Common myeloid progenitor, CD34-positive (primary cell): ENCODE measurements at regions not wholly inside any gene's neighbourhood (a gene's known extent, or its start where the extent isn't known, plus 50 kb on each side); places are given as distances from the start of the nearest gene placed in this dataset.

Source experiments
- CTCF ChIA-PET: fragments of 350-600 bp; sonication (Branson Sonifier 250); formaldehyde crosslinking; loops from one replicate; lab custom pipeline; 2021; ENCODE audit warnings: antibody characterized with exemption; lab: Charles Lee
- POLR2A ChIA-PET: fragments of 350-600 bp; sonication (Branson Sonifier 250); formaldehyde crosslinking; loops from one replicate; lab custom pipeline; 2021; ENCODE audit warnings: antibody characterized with exemption; lab: Charles Lee
- DNase-seq, 3 donors: peaks; one replicate each; pipeline versions ENCODE4 v3.0.0 to v3.0.0-alpha.2; 2013
- H3K27ac ChIP-seq, 2 experiments: 1 replicate in 1 of 2; 2 replicates in 1 of 2; pipeline ENCODE4 v1.7.0; 2013; ENCODE audit warnings: inconsistent platforms in 2 of 2, low read length in 2 of 2, mild to moderate bottlenecking in 2 of 2, low read depth in 1 of 2, moderate library complexity in 1 of 2; ENCODE audit not compliant: severe bottlenecking in 2 of 2, insufficient read depth in 1 of 2, poor library complexity in 1 of 2
- H3K27me3 ChIP-seq, 5 experiments: replicated peaks in 2 of 5; 1 replicate in 3 of 5; 2 replicates in 2 of 5; pipeline versions ENCODE4 v1.6.1 to v1.7.0; 2013; ENCODE audit warnings: low read length in 4 of 5, mild to moderate bottlenecking in 2 of 5, moderate library complexity in 2 of 5, inconsistent platforms in 1 of 5; ENCODE audit not compliant: insufficient read depth in 5 of 5, control insufficient read depth in 4 of 5
- H3K36me3 ChIP-seq, 4 experiments: 1 replicate in 2 of 4; 2 replicates in 2 of 4; pipeline versions ENCODE4 v1.6.1 to v1.7.0; 2013; ENCODE audit warnings: low read length in 3 of 4, control low read depth in 1 of 4, mild to moderate bottlenecking in 1 of 4; ENCODE audit not compliant: control insufficient read depth in 4 of 4, insufficient read depth in 4 of 4
- H3K4me1 ChIP-seq, 4 experiments: 1 replicate in 3 of 4; 2 replicates in 1 of 4; pipeline versions ENCODE4 v1.6.1 to v1.7.1; 2013; ENCODE audit warnings: low read length in 3 of 4, mild to moderate bottlenecking in 3 of 4, control low read depth in 1 of 4, inconsistent platforms in 1 of 4, moderate library complexity in 1 of 4; ENCODE audit not compliant: control insufficient read depth in 4 of 4, insufficient read depth in 4 of 4; ENCODE audit errors: control extremely low read depth in 1 of 4
- H3K4me3 ChIP-seq, 7 experiments: 1 replicate in 4 of 7; 2 replicates in 3 of 7; pipeline versions ENCODE4 v1.5.1 to v1.7.0; 2013; ENCODE audit warnings: mild to moderate bottlenecking in 7 of 7, low read length in 6 of 7, moderate library complexity in 6 of 7, inconsistent platforms in 2 of 7, low read depth in 2 of 7, control low read depth in 1 of 7; ENCODE audit not compliant: insufficient read depth in 4 of 7, control insufficient read depth in 1 of 7; ENCODE audit errors: extremely low read depth in 1 of 7
- H3K9me3 ChIP-seq, 5 experiments: 1 replicate in 4 of 5; 2 replicates in 1 of 5; pipeline versions ENCODE4 v1.6.1 to v1.7.1; 2013; ENCODE audit warnings: low read length in 4 of 5, mild to moderate bottlenecking in 2 of 5, inconsistent platforms in 1 of 5, low read depth in 1 of 5, moderate library complexity in 1 of 5; ENCODE audit not compliant: control insufficient read depth in 4 of 5, insufficient read depth in 2 of 5; ENCODE audit errors: control extremely low read depth in 1 of 5
- WGBS: methylation state at CpG from one replicate; pipeline ENCODE4 v1.1.5; 2013; ENCODE audit not compliant: insufficient coverage; 5-methylcytosine and 5-hydroxymethylcytosine counted together

- peak overlapping the region in 1 of 7 experiments; percentile 34 for H3K4me3 ChIP-seq
- no peaks in the 10 kb centered on the region for H3K9me3 ChIP-seq
- ChIA-PET CTCF (interaction anchor here (0.9 to 1.6 kb wide), 8 partner anchors 18 to 71 kb away, joined by 3 to 7 read pairs (median 4); partner anchors contain the start of gene STK17B), POLR2A (interaction anchor here (0.9 to 1.4 kb wide), 5 partner anchors 14 to 107 kb away, joined by 3 read pairs; partner anchors contain the start of gene STK17B)
- H3K4me1 ChIP-seq: peaks cover 37 to 67% (median 43%) of the 10 kb centered on the region in 4 experiments
- H3K27me3 ChIP-seq: no peaks in the 10 kb centered on the region
- peak; percentile 94 to 99 (median 98) for DNase-seq
- 0% methylated on average over 4 of the region's 7 CpGs for WGBS
- H3K36me3 ChIP-seq: no peaks in the 10 kb centered on the region
- peak overlapping the region; percentile 62 to 79 for H3K27ac ChIP-seq
These were observed 70.8 kb upstream of the STK17B start for GRCh38 chr2:196242131-196242620.

DNA sequence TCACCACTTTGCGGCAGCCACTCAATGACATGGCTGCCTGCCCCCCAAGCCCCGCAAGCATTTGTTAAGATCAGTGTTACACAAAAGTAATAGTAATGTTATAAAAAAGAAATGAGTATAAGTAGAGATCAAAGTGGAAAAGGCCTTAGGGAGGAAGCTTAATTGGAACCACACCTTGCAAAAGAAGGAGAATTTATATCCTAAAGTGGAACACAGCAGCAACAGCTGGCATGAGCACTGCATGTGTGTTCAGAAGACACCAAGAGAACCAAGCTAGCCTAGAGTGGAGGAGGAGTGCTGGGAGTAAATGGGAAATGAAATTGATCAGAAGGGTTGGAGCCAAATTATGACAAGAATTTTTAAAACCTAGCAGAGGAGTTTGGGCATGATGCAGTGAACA, 73.1 kb upstream of the STK17B start:
- H3K4me1 ChIP-seq: peaks cover 41 to 76% (median 46%) of the 10 kb centered on the region in 4 experiments

GRCh38 chr2:196244966-196245365, 73.6 kb upstream of the STK17B start:
- POLR2A ChIA-PET: interaction anchor here (0.7 kb wide), 1 partner anchor 34 kb away, joined by 3 read pairs; no protein-coding TSS in a partner anchor
- no peak overlapping the region for H3K4me3 ChIP-seq
- peaks cover 37 to 76% (median 46%) of the 10 kb centered on the region in 4 experiments for H3K4me1 ChIP-seq
- CTCF ChIA-PET: interaction anchor here (1.3 to 3.7 kb wide), 3 partner anchors 11 to 167 kb away, joined by 3 to 26 read pairs (median 5); no protein-coding TSS in a partner anchor
- DNase-seq: no peak
- no peaks in the 10 kb centered on the region for H3K27me3 ChIP-seq
- H3K9me3 ChIP-seq: no peaks in the 10 kb centered on the region
- H3K36me3 ChIP-seq: no peaks in the 10 kb centered on the region
- no peak overlapping the region for H3K27ac ChIP-seq
- 100% methylated on average over 3 of the region's 4 CpGs for WGBS

More for the DNA sequence above, 73.1 kb upstream of the STK17B start:
- ChIA-PET CTCF (interaction anchor here (1.1 to 3.7 kb wide), 3 partner anchors 8 to 15 kb away, joined by 3 to 26 read pairs (median 3); no protein-coding TSS in a partner anchor), POLR2A (interaction anchor here (0.7 kb wide), 1 partner anchor 35 kb away, joined by 3 read pairs; no protein-coding TSS in a partner anchor)
- 100% methylated on average over 1 of the region's 2 CpGs for WGBS
- Histone ChIP-seq H3K36me3 (no peaks in the 10 kb centered on the region), H3K27ac (no peak overlapping the region), H3K4me3 (no peak overlapping the region), H3K9me3 (no peaks in the 10 kb centered on the region), H3K27me3 (no peaks in the 10 kb centered on the region)
- no peak for DNase-seq

DNA sequence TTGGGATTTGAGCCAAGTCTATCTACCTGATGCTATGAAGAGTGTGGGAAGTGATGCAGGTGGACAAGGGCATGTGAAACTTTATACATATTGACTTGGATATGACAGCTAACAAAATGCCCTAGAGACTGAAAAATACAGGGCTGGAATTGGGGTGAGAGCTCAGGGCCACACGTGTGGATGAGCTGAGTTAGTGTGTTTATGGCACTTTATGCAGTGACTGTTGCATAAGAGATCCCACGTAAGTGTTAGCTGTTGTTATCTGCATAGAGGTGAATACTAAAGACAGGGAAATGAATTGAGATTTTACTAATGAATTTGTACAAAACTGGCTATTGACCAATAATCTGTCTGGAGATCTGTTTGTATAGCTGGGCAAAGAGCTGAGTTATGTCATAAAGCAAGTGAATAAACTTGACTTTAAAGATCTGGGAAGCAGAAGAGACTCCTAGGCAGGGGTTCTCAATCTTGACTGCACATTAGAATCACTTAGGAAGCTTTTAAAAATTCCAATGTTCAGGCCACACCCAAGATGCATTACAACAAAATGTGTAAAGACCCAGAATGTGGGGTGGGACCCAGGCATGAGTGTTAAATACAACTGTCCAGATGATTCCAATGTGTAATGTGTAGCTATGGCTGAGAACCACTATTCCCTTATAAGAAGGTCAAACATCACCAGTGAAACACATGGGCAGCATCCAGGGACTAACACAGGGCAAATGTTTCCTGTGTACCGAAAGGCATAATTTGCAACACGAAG, 74.2 kb upstream of the STK17B start:
- peaks cover 34 to 78% (median 46%) of the 10 kb centered on the region in 4 experiments for H3K4me1 ChIP-seq
- WGBS: 93% methylated on average over 4 of the region's 4 CpGs
- no peak overlapping the region for H3K27ac ChIP-seq
- H3K27me3 ChIP-seq: no peaks in the 10 kb centered on the region
- POLR2A ChIA-PET: no interaction called here
- H3K9me3 ChIP-seq: no peaks in the 10 kb centered on the region
- DNase-seq: no peak
- no peaks in the 10 kb centered on the region for H3K36me3 ChIP-seq
- CTCF ChIA-PET: interaction anchor here (0.6 to 3.7 kb wide), 6 partner anchors 11 to 167 kb away, joined by 3 to 26 read pairs (median 5); no protein-coding TSS in a partner anchor
- H3K4me3 ChIP-seq: no peak overlapping the region

- Histone ChIP-seq H3K27ac (no peak overlapping the region), H3K4me1 (peaks cover 18 to 66% (median 31%) of the 10 kb centered on the region in 4 experiments), H3K9me3 (no peaks in the 10 kb centered on the region), H3K4me3 (no peak overlapping the region), H3K27me3 (no peaks in the 10 kb centered on the region), H3K36me3 (no peaks in the 10 kb centered on the region)
- POLR2A ChIA-PET: no interaction called here
- CTCF ChIA-PET: interaction anchor here (0.9 to 3.7 kb wide), 10 partner anchors 9 to 81 kb away, joined by 3 to 26 read pairs (median 6); no protein-coding TSS in a partner anchor
- WGBS: 91% methylated on average over 3 of the region's 8 CpGs
- peak in 2 of 3 donors; percentile 60 to 63 for DNase-seq
These were observed 76.0 kb upstream of the STK17B start for GRCh38 chr2:196247114-196247975.

GRCh38 chr2:196247976-196248280, 76.5 kb upstream of the STK17B start:
- Histone ChIP-seq H3K9me3 (no peaks in the 10 kb centered on the region), H3K36me3 (no peaks in the 10 kb centered on the region), H3K4me1 (peaks cover 18 to 64% (median 30%) of the 10 kb centered on the region in 4 experiments), H3K4me3 (no peak overlapping the region), H3K27me3 (no peaks in the 10 kb centered on the region), H3K27ac (no peak overlapping the region)
- 100% methylated on average over 2 of the region's 3 CpGs for WGBS
- ChIA-PET POLR2A (no interaction called here), CTCF (interaction anchor here (0.9 to 3.1 kb wide), 10 partner anchors 8 to 81 kb away, joined by 3 to 16 read pairs (median 4); no protein-coding TSS in a partner anchor)
- DNase-seq: no peak
